ENCODE measurements at regions not wholly inside any gene's neighbourhood (a gene's known extent, or its start where the extent isn't known, plus 50 kb on each side); places are given as distances from the start of the nearest gene placed in this dataset.

- no peak for TF ChIP-seq CTCF (conservative IDR thresholded peaks at IDR 0.05)
- TF ChIP-seq ZFX (IDR thresholded peaks at IDR 0.05), result no peak
These were observed 175.0 kb downstream of the SOX2 start for GRCh38 chr3:181886676-181887075.

Measured in C4-2B (cell line).